ENCODE measurements at regions not wholly inside any gene's neighbourhood (a gene's known extent, or its start where the extent isn't known, plus 50 kb on each side); places are given as distances from the start of the nearest gene placed in this dataset.

- TF ChIP-seq POLR2AphosphoS5 (IDR thresholded peaks at IDR 0.05; ENCODE audit: low read depth, low read length) (no peak), REST (IDR thresholded peaks at IDR 0.05; ENCODE audit: insufficient read depth in 1 of 2, low read depth in 2 of 2, low read length in 2 of 2) (no peak), TAF1 (IDR thresholded peaks at IDR 0.05; ENCODE audit: borderline replicate concordance, insufficient read depth, low read length) (no peak), SIN3A (IDR thresholded peaks at IDR 0.05; ENCODE audit: borderline replicate concordance, insufficient read depth, low read length) (no peak), FOXP2 (optimal IDR thresholded peaks at IDR 0.05; ENCODE audit: borderline replicate concordance, extremely low read depth, extremely low read length, insufficient read depth) (no peak)
These were observed 246.0 kb downstream of the WNT5A start for GRCh38 chr3:55241098-55241497.
